Activated CD4-positive, alpha-beta T cell treated with anti-CD3 and anti-CD28 coated beads for 36 hours (primary cell): ENCODE measurements at regions not wholly inside any gene's neighbourhood (a gene's known extent, or its start where the extent isn't known, plus 50 kb on each side); places are given as distances from the start of the nearest gene placed in this dataset.

Experiments used
- ATAC-seq: fragments of 200-7000 bp; cut with Tn5 transposase; one replicate; pipeline ENCODE4 v1.10.0; 2021; ENCODE audit warnings: mild to moderate bottlenecking, moderate library complexity
- CTCF ChIA-PET: fragments of 350-600 bp; sonication (Branson Sonifier 250); formaldehyde crosslinking; loops from one replicate; lab custom pipeline; 2021; ENCODE audit warnings: antibody characterized with exemption; lab: Charles Lee
- POLR2A ChIA-PET: fragments of 350-600 bp; sonication (Branson Sonifier 250); formaldehyde crosslinking; loops from one replicate; lab custom pipeline; 2021; ENCODE audit warnings: antibody characterized with exemption, inconsistent platforms; lab: Charles Lee
- DNase-seq: peaks from one replicate; pipeline ENCODE4 v3.0.0-alpha.2; 2020
- H3K27ac Mint-ChIP-seq: one replicate; pipeline ENCODE4 v1.8.0; 2021; ENCODE audit warnings: mixed read lengths
- H3K27me3 Mint-ChIP-seq: one replicate; pipeline ENCODE4 v1.8.0; 2021; ENCODE audit warnings: mixed read lengths
- H3K36me3 Mint-ChIP-seq: one replicate; pipeline ENCODE4 v1.8.0; 2021; ENCODE audit warnings: low read depth, mixed read lengths
- H3K4me1 Mint-ChIP-seq: one replicate; pipeline ENCODE4 v1.8.0; 2021; ENCODE audit warnings: mixed read lengths
- H3K4me3 Mint-ChIP-seq: one replicate; pipeline ENCODE4 v1.8.0; 2021; ENCODE audit warnings: mild to moderate bottlenecking, moderate library complexity, mixed read lengths
- H3K9me3 Mint-ChIP-seq: one replicate; pipeline ENCODE4 v1.8.0; 2021; ENCODE audit warnings: low read depth, mixed read lengths
- intact Hi-C, 2 experiments: fragments of 100-400 bp; cut with DNase I in 1 of 2; cut with micrococcal nuclease in 1 of 2; formaldehyde crosslinking; loops; one replicate each; pipeline versions ENCODE4 v1.14.2 to v1.15.1; 2022 to 2024; cut with DNase I, micrococcal nuclease

GRCh38 chr10:60502621-60503020, 112.9 kb upstream of the ANK3 start:
- Mint-ChIP-seq H3K27me3 (no peaks in the 10 kb centered on the region), H3K4me1 (peaks cover 11% of the 10 kb centered on the region), H3K36me3 (no peaks in the 10 kb centered on the region), H3K9me3 (no peaks in the 10 kb centered on the region), H3K27ac (no peak overlapping the region), H3K4me3 (no peak overlapping the region)
- CTCF ChIA-PET = interaction anchor here (0.6 kb wide), 1 partner anchor 187 kb away, joined by 3 read pairs; no protein-coding TSS in a partner anchor
- no peak for DNase-seq
- intact Hi-C loops = no loop called here
- no peak for ATAC-seq
- POLR2A ChIA-PET = no interaction called here

GRCh38 chr10:60498985-60499384, 109.3 kb upstream of the ANK3 start:
- no peaks in the 10 kb centered on the region for H3K36me3 Mint-ChIP-seq
- no peaks in the 10 kb centered on the region for H3K9me3 Mint-ChIP-seq
- ChIA-PET CTCF (interaction anchor here (1.0 to 1.2 kb wide), 2 partner anchors 9 to 11 kb away, joined by 3 read pairs; no protein-coding TSS in a partner anchor), POLR2A (interaction anchor here (0.6 to 0.8 kb wide), 2 partner anchors 21 to 235 kb away, joined by 4 read pairs; no protein-coding TSS in a partner anchor)
- no peak overlapping the region for H3K4me3 Mint-ChIP-seq
- DNase-seq (no peak), ATAC-seq (no peak)
- no peaks in the 10 kb centered on the region for H3K27me3 Mint-ChIP-seq
- intact Hi-C loops = no loop called here
- no peak overlapping the region for H3K27ac Mint-ChIP-seq
- peaks cover 18% of the 10 kb centered on the region for H3K4me1 Mint-ChIP-seq

- no peak overlapping the region for H3K4me3 Mint-ChIP-seq
- H3K9me3 Mint-ChIP-seq = no peaks in the 10 kb centered on the region
- peaks cover 23% of the 10 kb centered on the region for H3K4me1 Mint-ChIP-seq
- no peak for DNase-seq
- no peak for ATAC-seq
- H3K27me3 Mint-ChIP-seq = no peaks in the 10 kb centered on the region
- POLR2A ChIA-PET = no interaction called here
- no peaks in the 10 kb centered on the region for H3K36me3 Mint-ChIP-seq
- H3K27ac Mint-ChIP-seq = no peak overlapping the region
- CTCF ChIA-PET = interaction anchor here (0.5 to 0.7 kb wide), 2 partner anchors 55 to 149 kb away, joined by 3 read pairs; no protein-coding TSS in a partner anchor
- intact Hi-C loops = no loop called here
Measured at GRCh38 chr10:60497364-60497763, 107.7 kb upstream of the ANK3 start.

GRCh38 chr10:60496181-60496580, 106.5 kb upstream of the ANK3 start:
- CTCF ChIA-PET = interaction anchor here (0.6 to 1.3 kb wide), 4 partner anchors 14 to 1319 kb away, joined by 3 to 5 read pairs (median 3); no protein-coding TSS in a partner anchor
- no peak for DNase-seq
- Mint-ChIP-seq H3K9me3 (no peaks in the 10 kb centered on the region), H3K27me3 (no peaks in the 10 kb centered on the region), H3K4me1 (peaks cover 24% of the 10 kb centered on the region), H3K36me3 (peaks cover 2% of the 10 kb centered on the region), H3K27ac (no peak overlapping the region), H3K4me3 (no peak overlapping the region)
- ATAC-seq = no peak
- intact Hi-C loops = no loop called here
- POLR2A ChIA-PET = no interaction called here

- intact Hi-C loops = no loop called here
- peaks cover 2% of the 10 kb centered on the region for H3K36me3 Mint-ChIP-seq
- H3K27ac Mint-ChIP-seq = no peak overlapping the region
- H3K4me3 Mint-ChIP-seq = no peak overlapping the region
- ATAC-seq (peak; percentile 23), DNase-seq (no peak)
- no peaks in the 10 kb centered on the region for H3K9me3 Mint-ChIP-seq
- CTCF ChIA-PET = interaction anchor here (0.6 to 1.3 kb wide), 3 partner anchors 13 to 522 kb away, joined by 3 to 5 read pairs (median 3); no protein-coding TSS in a partner anchor
- H3K27me3 Mint-ChIP-seq = no peaks in the 10 kb centered on the region
- peaks cover 27% of the 10 kb centered on the region for H3K4me1 Mint-ChIP-seq
- POLR2A ChIA-PET = interaction anchor here (0.6 kb wide), 1 partner anchor 166 kb away, joined by 3 read pairs; no protein-coding TSS in a partner anchor
Measured at GRCh38 chr10:60495338-60496055, 105.8 kb upstream of the ANK3 start.

GRCh38 chr10:60494774-60495173, 105.1 kb upstream of the ANK3 start:
- no peaks in the 10 kb centered on the region for H3K9me3 Mint-ChIP-seq
- ATAC-seq (no peak), DNase-seq (no peak)
- intact Hi-C loops = no loop called here
- peaks cover 2% of the 10 kb centered on the region for H3K36me3 Mint-ChIP-seq
- no peaks in the 10 kb centered on the region for H3K27me3 Mint-ChIP-seq
- CTCF ChIA-PET = interaction anchor here (1.3 kb wide), 1 partner anchor 18 kb away, joined by 3 read pairs; no protein-coding TSS in a partner anchor
- H3K4me1 Mint-ChIP-seq = peaks cover 34% of the 10 kb centered on the region
- H3K4me3 Mint-ChIP-seq = no peak overlapping the region
- POLR2A ChIA-PET = interaction anchor here (0.6 kb wide), 1 partner anchor 167 kb away, joined by 3 read pairs; no protein-coding TSS in a partner anchor
- H3K27ac Mint-ChIP-seq = no peak overlapping the region

GRCh38 chr10:60491162-60491561, 101.5 kb upstream of the ANK3 start:
- intact Hi-C loops = no loop called here
- POLR2A ChIA-PET = no interaction called here

GRCh38 chr10:60490013-60490412, 100.3 kb upstream of the ANK3 start:
- H3K27ac Mint-ChIP-seq = no peak overlapping the region
- no peaks in the 10 kb centered on the region for H3K9me3 Mint-ChIP-seq
- H3K4me3 Mint-ChIP-seq = no peak overlapping the region
- ChIA-PET CTCF (no interaction called here), POLR2A (no interaction called here)
- peaks cover 9% of the 10 kb centered on the region for H3K36me3 Mint-ChIP-seq
- ATAC-seq (peak; percentile 33), DNase-seq (no peak)
- no peaks in the 10 kb centered on the region for H3K27me3 Mint-ChIP-seq
- intact Hi-C loops = no loop called here
- H3K4me1 Mint-ChIP-seq = peaks cover 27% of the 10 kb centered on the region

More at GRCh38 chr10:60491162-60491561, 101.5 kb upstream of the ANK3 start:
- no peak for DNase-seq
- Mint-ChIP-seq H3K27ac (no peak overlapping the region), H3K27me3 (no peaks in the 10 kb centered on the region), H3K9me3 (no peaks in the 10 kb centered on the region), H3K4me3 (no peak overlapping the region), H3K36me3 (peaks cover 5% of the 10 kb centered on the region), H3K4me1 (peaks cover 29% of the 10 kb centered on the region)
- ATAC-seq = peak; percentile 26
- CTCF ChIA-PET = no interaction called here

- peaks cover 22% of the 10 kb centered on the region for H3K4me1 Mint-ChIP-seq
- no peak for DNase-seq
- no peak overlapping the region for H3K27ac Mint-ChIP-seq
- peaks cover 12% of the 10 kb centered on the region for H3K36me3 Mint-ChIP-seq
- CTCF ChIA-PET = interaction anchor here (1.1 kb wide), 1 partner anchor 11 kb away, joined by 3 read pairs; no protein-coding TSS in a partner anchor
- no peaks in the 10 kb centered on the region for H3K9me3 Mint-ChIP-seq
- POLR2A ChIA-PET = no interaction called here
- no peak for ATAC-seq
- H3K4me3 Mint-ChIP-seq = no peak overlapping the region
- H3K27me3 Mint-ChIP-seq = no peaks in the 10 kb centered on the region
- intact Hi-C loops = no loop called here
Measured at GRCh38 chr10:60488111-60488669, 98.5 kb upstream of the ANK3 start.

GRCh38 chr10:60487543-60487942, 97.9 kb upstream of the ANK3 start:
- intact Hi-C loops = no loop called here
- H3K27ac Mint-ChIP-seq = no peak overlapping the region
- peaks cover 12% of the 10 kb centered on the region for H3K36me3 Mint-ChIP-seq
- H3K9me3 Mint-ChIP-seq = no peaks in the 10 kb centered on the region
- ChIA-PET CTCF (no interaction called here), POLR2A (no interaction called here)
- ATAC-seq (no peak), DNase-seq (no peak)
- H3K4me3 Mint-ChIP-seq = no peak overlapping the region
- peaks cover 20% of the 10 kb centered on the region for H3K4me1 Mint-ChIP-seq
- no peaks in the 10 kb centered on the region for H3K27me3 Mint-ChIP-seq

- peaks cover 10% of the 10 kb centered on the region for H3K36me3 Mint-ChIP-seq
- H3K9me3 Mint-ChIP-seq = no peaks in the 10 kb centered on the region
- peaks cover 11% of the 10 kb centered on the region for H3K4me1 Mint-ChIP-seq
- no peak for ATAC-seq
- no peak for DNase-seq
- intact Hi-C loops = no loop called here
- ChIA-PET CTCF (no interaction called here), POLR2A (no interaction called here)
- no peak overlapping the region for H3K4me3 Mint-ChIP-seq
- H3K27me3 Mint-ChIP-seq = no peaks in the 10 kb centered on the region
- no peak overlapping the region for H3K27ac Mint-ChIP-seq
Measured at GRCh38 chr10:60485025-60485424, 95.3 kb upstream of the ANK3 start.
